NCI-H146 (cell line): ENCODE measurements at regions not wholly inside any gene's neighbourhood (a gene's known extent, or its start where the extent isn't known, plus 50 kb on each side); places are given as distances from the start of the nearest gene placed in this dataset.

Experiments
- DNase-seq: peaks from one replicate; lab custom pipeline; 2025; lab: John Stamatoyannopoulos, UW

DNA sequence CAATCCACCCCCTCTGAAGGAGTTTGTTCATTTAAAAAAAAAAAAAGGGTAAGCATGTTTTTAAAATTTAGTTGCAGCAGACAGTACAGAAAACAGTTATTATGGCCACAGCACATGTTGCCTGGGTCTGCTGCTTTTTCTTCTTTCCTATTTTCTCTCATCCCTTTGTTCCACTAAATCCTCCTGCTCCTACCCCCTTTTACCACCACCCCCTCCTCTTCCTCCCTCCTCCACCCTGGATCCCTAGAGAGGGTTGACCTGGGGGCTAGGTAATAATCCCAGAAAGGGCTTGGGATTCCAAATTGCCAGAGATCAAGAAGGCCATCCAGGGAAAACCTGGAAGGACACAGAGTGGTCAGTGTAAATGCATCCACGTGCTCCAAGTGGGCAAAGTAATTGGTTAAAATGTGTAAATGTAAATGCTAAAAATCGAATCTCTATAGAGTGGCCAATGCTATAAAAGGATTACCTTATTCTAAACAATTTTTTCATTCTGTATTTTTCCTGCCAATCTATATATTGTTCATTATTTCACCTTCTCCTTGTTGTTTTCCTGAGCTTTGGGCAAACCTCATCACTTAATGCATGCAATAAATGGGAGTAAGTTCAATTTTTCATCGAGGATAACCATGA is 89.0 kb upstream of the PIK3CG start:
- no peak for DNase-seq

- no peak for DNase-seq
Observed at GRCh38 chr7:106776618-106777347, 88.3 kb upstream of the PIK3CG start.

DNA sequence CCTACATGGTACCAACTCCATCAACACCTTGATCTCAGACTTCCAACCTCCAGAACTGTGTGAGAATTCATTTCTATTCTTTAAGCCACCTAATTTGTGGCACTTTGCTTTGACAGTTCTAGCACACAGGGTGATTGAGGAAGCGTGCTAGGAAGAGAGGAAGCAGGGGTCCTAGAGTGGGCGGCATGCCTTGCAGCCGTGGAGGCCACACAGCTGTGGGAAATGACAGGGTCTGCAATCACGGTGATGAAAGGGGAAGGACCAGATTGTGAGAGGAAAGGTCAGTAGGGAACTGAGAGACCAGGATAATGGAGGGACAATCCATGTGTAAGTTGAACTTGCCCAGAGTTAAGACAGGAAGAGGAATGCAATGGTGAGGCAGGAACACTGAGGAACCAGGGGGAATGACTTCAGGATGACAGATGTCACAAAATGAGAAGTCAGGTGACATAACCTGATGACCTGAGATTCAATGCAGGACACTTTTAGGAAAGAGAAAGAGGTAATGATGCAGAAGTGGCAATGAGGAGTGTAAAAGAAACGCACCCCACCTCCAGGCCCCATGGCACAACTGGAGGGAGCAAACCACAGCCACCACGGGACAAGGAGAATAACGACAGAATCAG is 87.3 kb upstream of the PIK3CG start:
- DNase-seq = no peak

GRCh38 chr7:106778656-106779250 is 86.3 kb upstream of the PIK3CG start:
- no peak for DNase-seq

DNA sequence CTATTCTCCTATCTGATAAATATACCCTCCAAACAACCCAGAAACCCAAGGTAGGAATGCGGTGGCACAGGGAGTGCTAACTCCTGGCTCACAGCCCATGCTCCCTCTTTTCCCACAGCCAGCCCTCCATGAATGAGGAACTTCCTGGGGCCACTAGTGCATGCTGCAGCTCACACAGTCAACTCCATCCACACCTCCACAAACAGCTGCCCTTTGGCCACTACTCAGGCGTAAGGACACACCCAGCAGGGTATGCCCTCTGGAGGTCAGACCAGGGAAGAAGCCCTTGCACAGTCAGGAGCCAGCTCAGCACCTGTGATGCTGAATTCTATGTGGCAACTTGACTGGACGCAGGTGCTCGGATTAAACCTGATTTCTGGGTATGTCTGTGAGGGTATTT is 85.2 kb upstream of the PIK3CG start:
- DNase-seq = peak; percentile 73

DNA sequence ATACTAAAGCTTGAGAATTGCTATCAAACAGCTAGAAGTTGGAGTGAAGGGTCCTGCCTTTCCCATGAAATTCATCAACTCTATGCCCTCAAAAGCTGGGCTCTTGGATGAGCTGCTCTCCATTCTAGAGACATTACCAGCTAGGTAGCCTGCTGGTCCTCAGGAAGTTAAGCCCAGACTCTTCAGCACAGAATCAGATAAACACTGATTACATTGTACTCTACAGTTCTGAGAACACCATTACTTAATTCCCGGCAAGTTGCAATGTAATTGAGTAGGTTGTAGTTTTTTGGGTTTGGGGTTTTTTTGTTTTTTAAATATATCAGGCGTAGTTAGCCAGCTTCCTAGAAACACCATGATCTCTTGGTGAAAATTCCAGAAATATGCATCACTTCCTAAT is 84.1 kb upstream of the PIK3CG start:
- no peak for DNase-seq

- DNase-seq = no peak
Observed at GRCh38 chr7:106781828-106782544, 83.1 kb upstream of the PIK3CG start.

DNA sequence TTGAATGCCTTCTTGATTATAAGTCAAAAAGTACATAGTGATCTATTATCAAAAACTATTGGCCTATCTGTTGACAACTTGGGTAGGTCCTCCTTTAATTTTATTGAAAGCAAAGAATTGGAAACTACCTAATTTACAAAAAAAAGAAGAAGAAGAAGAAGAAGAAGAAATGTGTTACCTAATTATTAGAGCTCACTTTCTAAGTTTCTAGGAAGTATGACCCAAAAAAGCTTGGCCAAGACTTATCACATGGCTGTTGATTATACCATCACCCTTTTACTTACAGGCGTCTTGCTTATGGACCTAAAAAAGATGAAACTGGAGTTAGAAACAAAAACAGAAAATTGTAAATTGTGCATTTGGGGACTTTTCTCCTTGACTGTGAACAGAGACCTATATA is 81.8 kb upstream of the PIK3CG start:
- no peak for DNase-seq

GRCh38 chr7:106788637-106789036 is 76.4 kb upstream of the PIK3CG start:
- no peak for DNase-seq

- no peak for DNase-seq
Observed at GRCh38 chr7:106791526-106791925, 73.6 kb upstream of the PIK3CG start.

DNA sequence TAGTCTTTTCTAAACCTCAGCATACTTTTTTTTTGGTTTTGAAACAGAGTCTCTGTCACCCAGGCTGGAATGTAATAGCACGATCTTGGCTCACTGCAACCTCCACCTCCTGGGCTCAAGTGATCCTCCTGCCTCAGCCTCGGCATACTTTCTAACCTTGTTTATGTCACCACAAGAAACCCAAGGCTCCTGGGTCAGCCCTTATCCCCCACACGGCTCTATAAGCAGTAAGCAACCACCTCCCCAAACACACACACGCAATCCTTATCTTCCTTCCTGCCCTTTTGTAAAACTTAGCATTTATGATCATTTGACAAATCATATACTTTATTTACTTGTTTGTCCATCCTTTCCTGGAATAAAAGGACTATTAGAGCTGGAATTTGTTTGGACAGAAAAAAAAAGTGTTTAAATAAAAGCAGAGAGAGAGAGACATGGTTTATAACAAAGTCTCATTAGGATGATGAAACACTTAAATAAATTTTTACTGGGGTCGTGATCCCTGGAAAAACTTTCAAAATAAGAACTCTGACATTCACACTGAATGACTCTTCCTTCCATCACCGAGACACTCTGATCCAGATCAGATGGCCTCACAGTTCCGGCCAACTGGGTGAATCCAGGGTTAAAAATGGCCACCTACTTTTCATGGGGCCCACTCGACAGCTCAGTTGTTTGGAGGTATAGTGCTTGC is 72.7 kb upstream of the PIK3CG start:
- no peak for DNase-seq

DNA sequence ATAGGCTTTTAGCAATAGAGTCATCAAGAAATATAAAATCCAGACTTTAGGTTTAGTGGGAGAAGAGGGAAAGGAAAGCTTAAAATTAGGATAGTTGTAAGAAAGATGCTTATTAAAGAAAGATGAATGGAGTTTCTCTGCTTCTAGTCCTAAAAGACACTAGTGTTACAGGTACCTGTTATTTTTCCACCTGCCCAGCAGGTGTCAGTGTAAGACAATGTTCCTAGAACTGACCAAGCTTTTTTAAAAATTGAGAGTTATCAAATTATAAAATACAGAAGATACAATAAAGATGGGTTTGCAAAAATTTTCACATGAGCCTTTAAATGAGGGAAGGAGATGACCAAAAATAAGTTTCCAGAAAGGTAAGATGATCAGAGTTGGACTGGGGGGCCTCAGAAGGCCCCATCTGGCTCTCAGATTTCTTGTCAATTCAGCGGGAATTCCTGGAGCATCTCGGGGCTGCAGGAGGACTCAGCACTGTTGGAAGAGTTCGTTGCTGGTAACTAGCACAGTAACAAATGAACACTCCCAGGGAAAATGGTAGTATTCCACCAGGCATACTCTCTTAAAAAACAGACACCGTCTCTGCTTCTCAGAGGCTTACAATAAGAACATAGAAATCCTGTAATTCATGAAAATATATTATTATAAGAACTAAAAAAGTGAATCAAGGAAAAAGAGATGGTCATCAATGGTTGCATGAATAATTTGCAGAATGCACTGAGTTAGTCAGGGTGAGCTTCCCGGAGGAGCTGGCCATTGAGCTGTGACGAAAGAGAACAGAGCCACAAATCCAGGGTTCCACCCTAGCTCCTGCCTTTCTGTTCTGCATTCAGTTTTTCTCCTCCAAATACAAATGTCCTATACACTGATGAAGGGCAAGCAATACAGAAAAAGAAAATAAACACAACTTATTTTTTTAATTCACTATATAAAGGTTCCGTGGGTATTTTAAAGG is 71.8 kb upstream of the PIK3CG start:
- DNase-seq = peak; percentile 33

- DNase-seq = no peak
Observed at GRCh38 chr7:106794276-106795083, 70.6 kb upstream of the PIK3CG start.

GRCh38 chr7:106795084-106795876 is 69.8 kb upstream of the PIK3CG start:
- DNase-seq = no peak

DNA sequence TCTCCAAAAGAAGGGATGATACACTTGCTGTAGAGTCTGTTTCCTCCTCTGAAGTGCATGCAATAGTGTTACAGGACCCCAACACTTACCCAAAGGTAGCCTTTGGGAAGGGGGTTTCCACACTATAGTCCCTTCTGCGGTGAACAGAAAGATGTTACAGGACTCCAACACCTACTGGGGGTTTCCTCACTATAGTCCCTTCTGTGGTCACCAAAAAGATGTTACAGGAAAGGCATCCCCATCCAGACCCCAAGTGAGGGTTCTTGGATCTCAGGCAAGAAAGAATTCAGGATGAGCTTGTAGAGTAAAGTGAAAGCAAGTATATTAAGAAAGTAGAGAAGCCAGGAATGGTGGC is 69.2 kb upstream of the PIK3CG start:
- no peak for DNase-seq

DNA sequence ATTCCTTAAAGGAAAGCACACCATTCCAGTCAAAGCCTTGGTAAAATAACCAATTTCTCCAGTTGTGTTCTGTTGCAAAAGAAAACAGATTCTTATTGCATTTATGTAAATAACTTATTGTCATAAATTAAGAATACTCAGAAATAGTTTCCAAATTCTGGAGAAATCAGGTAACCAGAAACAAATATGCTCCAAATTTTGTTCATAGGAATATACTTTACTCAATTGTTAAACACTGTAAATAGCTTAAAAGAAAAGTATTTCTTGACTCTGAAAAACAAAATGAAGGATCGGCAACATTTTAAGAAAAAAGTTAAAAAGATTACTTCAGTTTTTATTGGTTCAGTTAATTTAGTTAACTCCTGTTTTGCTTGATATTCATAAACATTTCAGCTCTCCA is 67.1 kb upstream of the PIK3CG start:
- DNase-seq = no peak

GRCh38 chr7:106802589-106802988 is 62.5 kb upstream of the PIK3CG start:
- no peak for DNase-seq

- DNase-seq = no peak
Observed at GRCh38 chr7:106806556-106806955, 58.5 kb upstream of the PIK3CG start.

DNA sequence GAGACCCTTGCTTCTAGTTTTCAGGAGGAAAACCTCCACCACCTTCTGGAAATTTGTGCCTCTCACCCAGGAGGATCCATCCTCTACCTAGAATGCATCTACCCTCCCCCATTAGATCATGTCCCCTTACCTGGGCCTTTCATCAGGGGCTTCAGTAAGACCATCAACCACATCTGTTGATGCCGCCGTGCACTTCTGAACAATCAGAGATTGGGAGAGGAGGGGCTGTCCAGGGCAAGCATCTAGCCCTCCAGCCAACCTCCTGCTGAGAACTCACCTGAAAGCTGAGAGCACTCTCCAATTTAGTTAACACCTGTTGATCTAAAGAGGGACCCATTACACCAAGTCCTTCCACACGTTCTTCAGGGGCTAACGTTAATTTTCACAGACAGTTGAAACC is 57.6 kb upstream of the PIK3CG start:
- peak; percentile 21 for DNase-seq
